K562 (cell line): ENCODE measurements at regions not wholly inside any gene's neighbourhood (a gene's known extent, or its start where the extent isn't known, plus 50 kb on each side); places are given as distances from the start of the nearest gene placed in this dataset.

Experiments
- ATAC-seq: fragments of 200-7000 bp; cut with Tn5 transposase; 3 replicates; pipeline ENCODE4 v1.9.1; 2020; ENCODE audit warnings: moderate library complexity
- BruUV-seq: library from RNA; stranded (reverse); fragments of 400-500 nt; replicated peaks from 2 replicates; lab custom pipeline; 2021; lab: Mats Ljungman, UMichigan
- CTCF ChIA-PET: fragments of 300-600 bp; formaldehyde crosslinking; extraction: SDS; loops from one replicate; lab custom pipeline; 2021; ENCODE audit warnings: low intra/inter-chr PET ratio; lab: Yijun Ruan, JAX
- POLR2A ChIA-PET: fragments of 300-600, 350-650 bp; sonication (Branson Sonifier 250); formaldehyde crosslinking; extraction: SDS; loops from one replicate; lab custom pipeline; 2021; ENCODE audit warnings: antibody characterized with exemption, inconsistent platforms; lab: Yijun Ruan, JAX
- DNase-seq, 4 experiments: peaks; one replicate each; pipeline versions ENCODE4 v3.0.0 to v3.0.0-alpha.2; 2011 to 2018; ENCODE audit warnings: low spot score in 3 of 4, mixed read lengths in 3 of 4; ENCODE audit errors: extremely low read depth in 1 of 4
- FAIRE-seq: peaks from 2 replicates; lab custom pipeline; 2011; peaks lifted over from hg19 to GRCh38; lab: Jason Lieb, UNC
- H2AFZ ChIP-seq: 2 replicates; pipeline ENCODE4 v1.6.0; 2011; ENCODE audit warnings: low read depth, low read length, control low read depth, inconsistent platforms
- H3K27ac ChIP-seq: fragments of 200-600 bp; 3 replicates; pipeline ENCODE4 v1.8.0; 2011; ENCODE audit warnings: low read depth, mild to moderate bottlenecking, control low read depth, inconsistent platforms, low read length, moderate library complexity, mixed read lengths; ENCODE audit errors: extremely low read depth
- H3K27me3 ChIP-seq, 2 experiments: fragments of 300-600 bp in 1 of 2; 2 replicates in 1 of 2; 3 replicates in 1 of 2; pipeline versions ENCODE4 v1.6.0 to v1.8.0; 2011; ENCODE audit warnings: inconsistent platforms in 2 of 2, low read length in 2 of 2, mild to moderate bottlenecking in 1 of 2, mixed read lengths in 1 of 2, moderate library complexity in 1 of 2; ENCODE audit not compliant: control insufficient read depth in 2 of 2, insufficient read depth in 2 of 2
- H3K36me3 ChIP-seq: fragments of 300-600 bp; 3 replicates; pipeline ENCODE4 v1.8.0; 2011; ENCODE audit warnings: mild to moderate bottlenecking, low read length, inconsistent platforms; ENCODE audit not compliant: control insufficient read depth, insufficient read depth
- H3K4me1 ChIP-seq, 2 experiments: fragments of 200-600 bp in 1 of 2; replicated peaks in 1 of 2; 2 replicates in 1 of 2; 3 replicates in 1 of 2; pipeline versions ENCODE4 v1.5.1 to v1.8.0; 2011; ENCODE audit warnings: inconsistent platforms in 2 of 2, low read length in 2 of 2, mild to moderate bottlenecking in 1 of 2, mixed read lengths in 1 of 2, moderate library complexity in 1 of 2; ENCODE audit not compliant: control insufficient read depth in 2 of 2, insufficient read depth in 2 of 2
- H3K4me2 ChIP-seq: 2 replicates; pipeline ENCODE4 v1.6.1; 2011; ENCODE audit warnings: low read length, control low read depth, inconsistent platforms, mixed read lengths; ENCODE audit not compliant: insufficient read depth
- H3K4me3 ChIP-seq: fragments of 200-600 bp; sonication (generic), shearing (Covaris generic); 2 replicates; pipeline ENCODE4 v1.5.1; 2016; ENCODE audit warnings: control low read depth, inconsistent platforms
- H3K79me2 ChIP-seq: fragments of 200-600 bp; 3 replicates; pipeline ENCODE4 v1.8.0; 2011; ENCODE audit warnings: low read length, inconsistent platforms; ENCODE audit not compliant: control insufficient read depth, insufficient read depth
- H3K9ac ChIP-seq, 2 experiments: 2 replicates each; pipeline versions ENCODE4 v1.6.0 to v1.6.1; 2011; ENCODE audit warnings: low read depth in 2 of 2, low read length in 2 of 2, control low read depth in 1 of 2, inconsistent platforms in 1 of 2, mild to moderate bottlenecking in 1 of 2, mixed read lengths in 1 of 2; ENCODE audit not compliant: insufficient read depth in 1 of 2
- H3K9me1 ChIP-seq: one replicate; pipeline ENCODE4 v1.6.0; 2011; ENCODE audit warnings: inconsistent platforms, mild to moderate bottlenecking, low read length, moderate library complexity; ENCODE audit not compliant: control insufficient read depth, insufficient read depth
- H3K9me3 ChIP-seq: replicated peaks from 2 replicates; pipeline ENCODE4 v1.5.1; 2011; ENCODE audit warnings: low read depth, low read length, inconsistent platforms; ENCODE audit not compliant: control insufficient read depth, insufficient read depth
- H4K20me1 ChIP-seq: replicated peaks from 2 replicates; pipeline ENCODE4 v1.6.1; 2011; ENCODE audit warnings: low read length, inconsistent platforms, mixed read lengths; ENCODE audit not compliant: control insufficient read depth, insufficient read depth
- ARHGAP35 ChIP-seq: fragments of 450-650 bp; IDR thresholded peaks from 2 replicates; pipeline ENCODE4 v1.6.1; 2018; ENCODE audit not compliant: partially characterized antibody
- CEBPG ChIP-seq, 3 experiments: fragments of 200-800 bp in 1 of 3; sonication (Bioruptor generic) in 1 of 3; sonication (generic) in 1 of 3; formaldehyde crosslinking in 1 of 3; IDR thresholded peaks in 2 of 3; conservative IDR thresholded peaks in 1 of 3; 2 replicates each; pipeline versions ENCODE4 v1.6.1 to v1.8.0; 2016 to 2022; ENCODE audit warnings: missing compliant biosample characterization in 2 of 3, missing genetic modification characterization in 2 of 3, mild to moderate bottlenecking in 1 of 3, missing genetic modification reagents in 1 of 3
- CHD2 ChIP-seq: IDR thresholded peaks from 2 replicates; pipeline ENCODE4 v1.6.1; 2011; ENCODE audit warnings: low read depth, low read length
- EGR1 ChIP-seq: fragments of 450-650 bp; conservative IDR thresholded peaks from 2 replicates; pipeline ENCODE4 v1.6.1; 2017; ENCODE audit warnings: mild to moderate bottlenecking
- ERF ChIP-seq: fragments of 450-650 bp; formaldehyde crosslinking; IDR thresholded peaks from 2 replicates; pipeline ENCODE4 v1.4.0; 2020; ENCODE audit warnings: mild to moderate bottlenecking, mixed read lengths
- JUN ChIP-seq, 2 experiments: sonication (generic) in 1 of 2; formaldehyde crosslinking in 1 of 2; IDR thresholded peaks; 2 replicates each; pipeline versions ENCODE4 v1.6.1 to v1.8.0; 2012 to 2022; ENCODE audit warnings: borderline replicate concordance in 2 of 2, mild to moderate bottlenecking in 2 of 2, improper control_type of control experiment in 1 of 2, low read depth in 1 of 2, low read length in 1 of 2, missing genetic modification reagents in 1 of 2
- MCM2 ChIP-seq: fragments of 450-650 bp; IDR thresholded peaks from 2 replicates; pipeline ENCODE4 v1.6.1; 2017; ENCODE audit warnings: low read depth, mild to moderate bottlenecking
- NFRKB ChIP-seq: fragments of 450-650 bp; IDR thresholded peaks from 2 replicates; pipeline ENCODE4 v1.6.1; 2016; ENCODE audit warnings: low read depth
- RBM17 ChIP-seq: fragments of 200-400 bp; formaldehyde crosslinking; IDR thresholded peaks from 2 replicates; pipeline ENCODE4 v1.6.1; 2017; ENCODE audit warnings: low read depth, mild to moderate bottlenecking, low read length, borderline replicate concordance
- SLC30A9 ChIP-seq: fragments of 250-450 bp; sonication (Bioruptor Pico); IDR thresholded peaks from 2 replicates; pipeline ENCODE4 v1.8.0; 2022; ENCODE audit warnings: mild to moderate bottlenecking, moderate library complexity
- SMARCA4 ChIP-seq: fragments of 450-650 bp; IDR thresholded peaks from 2 replicates; pipeline ENCODE4 v1.6.1; 2016
- TAF15 ChIP-seq: fragments of 200-400 bp; formaldehyde crosslinking; IDR thresholded peaks from 2 replicates; pipeline ENCODE4 v1.6.1; 2017; ENCODE audit warnings: mild to moderate bottlenecking, low read depth, low read length, moderate library complexity
- ZZZ3 ChIP-seq: fragments of 450-650 bp; IDR thresholded peaks from 2 replicates; pipeline ENCODE4 v1.6.1; 2016; ENCODE audit warnings: antibody characterized with exemption, mild to moderate bottlenecking, moderate library complexity
- WGBS: fragments of 100-300 bp; shearing (Covaris generic); methylation state at CpG from one replicate; pipeline ENCODE4 v1.1.6; 2016; ENCODE audit warnings: low coverage, mixed read lengths; ENCODE audit not compliant: insufficient coverage; ENCODE audit errors: missing lambda C conversion rate; 5-methylcytosine and 5-hydroxymethylcytosine counted together
- in situ Hi-C: fragments of 300-500 bp; cut with MboI; formaldehyde crosslinking; loops from 4 replicates; pipeline ENCODE4 v1.15.0; 2018; ENCODE audit warnings: inconsistent platforms, mixed read lengths
- intact Hi-C: fragments of 100-400 bp; cut with micrococcal nuclease; formaldehyde crosslinking; loops from 2 replicates; pipeline ENCODE4 v1.14.2; 2022
- TF ChIP-seq, protein P1 (sequence below): fragments of 250-450 bp; sonication (Bioruptor Pico); IDR thresholded peaks from 2 replicates; pipeline ENCODE4 v1.4.0; 2020; ENCODE audit warnings: borderline replicate concordance

DNA sequence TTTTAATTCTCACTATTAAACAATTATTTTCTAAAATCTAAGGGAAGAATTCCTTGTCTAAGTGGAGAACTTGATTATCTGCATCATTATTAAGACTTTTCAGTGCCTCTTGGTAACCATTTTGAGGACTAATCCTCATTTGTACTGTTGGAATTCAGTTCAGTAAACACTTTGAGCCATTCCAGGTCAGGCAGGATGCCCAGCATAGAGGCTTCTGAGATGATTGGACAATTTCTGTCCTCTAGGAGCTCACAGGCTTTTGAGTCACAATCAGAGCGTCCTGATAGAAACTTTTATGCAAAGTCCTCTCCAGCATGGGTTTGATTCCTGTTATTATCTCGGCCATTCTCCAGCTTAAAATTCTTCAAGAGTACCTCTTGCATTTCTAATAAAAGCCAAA, 1304.6 kb downstream of the EPHA7 start:
- ATAC-seq, result no peak
- POLR2A ChIA-PET, result no interaction called here

More for the DNA sequence above, 1304.6 kb downstream of the EPHA7 start:
- no peaks in the 10 kb centered on the region for H3K36me3 ChIP-seq
- in situ Hi-C loops, result no loop called here
- FAIRE-seq (no peak), DNase-seq (no peak)
- no peak overlapping the region for H3K4me3 ChIP-seq
- no peak for TF ChIP-seq MCM2
- TF ChIP-seq NFRKB, result no peak
- TF ChIP-seq, protein P1, sequence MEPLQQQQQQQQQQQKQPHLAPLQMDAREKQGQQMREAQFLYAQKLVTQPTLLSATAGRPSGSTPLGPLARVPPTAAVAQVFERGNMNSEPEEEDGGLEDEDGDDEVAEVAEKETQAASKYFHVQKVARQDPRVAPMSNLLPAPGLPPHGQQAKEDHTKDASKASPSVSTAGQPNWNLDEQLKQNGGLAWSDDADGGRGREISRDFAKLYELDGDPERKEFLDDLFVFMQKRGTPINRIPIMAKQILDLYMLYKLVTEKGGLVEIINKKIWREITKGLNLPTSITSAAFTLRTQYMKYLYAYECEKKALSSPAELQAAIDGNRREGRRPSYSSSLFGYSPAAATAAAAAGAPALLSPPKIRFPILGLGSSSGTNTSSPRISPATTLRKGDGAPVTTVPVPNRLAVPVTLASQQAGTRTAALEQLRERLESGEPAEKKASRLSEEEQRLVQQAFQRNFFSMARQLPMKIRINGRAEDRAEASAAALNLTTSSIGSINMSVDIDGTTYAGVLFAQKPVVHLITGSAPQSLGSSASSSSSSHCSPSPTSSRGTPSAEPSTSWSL (CRISPR knock-in tag), result no peak
- TF ChIP-seq JUN (IDR thresholded peaks at IDR 0.05; ENCODE audit: borderline replicate concordance, low read depth, low read length), result no peak
- TF ChIP-seq JUN (CRISPR knock-in tag; IDR thresholded peaks at IDR 0.05; ENCODE audit: borderline replicate concordance), result no peak
- no peak for TF ChIP-seq EGR1
- no peak for TF ChIP-seq ERF (CRISPR knock-in tag)
- no peak for TF ChIP-seq RBM17
- TF ChIP-seq CHD2, result no peak
- TF ChIP-seq ARHGAP35, result no peak
- no peak for TF ChIP-seq ZZZ3
- no peak for TF ChIP-seq CEBPG (CRISPR knock-in tag; IDR thresholded peaks at IDR 0.05)
- TF ChIP-seq CEBPG (tag; conservative IDR thresholded peaks at IDR 0.05 in 1 of 2, IDR thresholded peaks at IDR 0.05 in 1 of 2), result no peak
- no peak for TF ChIP-seq SLC30A9
- TF ChIP-seq TAF15, result no peak
- TF ChIP-seq SMARCA4, result no peak
- CTCF ChIA-PET, result no interaction called here
- no peak overlapping the region for H3K27ac ChIP-seq
- H3K4me1 ChIP-seq, result no peaks in the 10 kb centered on the region
- no peaks in the 10 kb centered on the region for H4K20me1 ChIP-seq
- no peaks in the 10 kb centered on the region for H3K79me2 ChIP-seq
- H3K4me2 ChIP-seq, result no peak overlapping the region
- no peaks in the 10 kb centered on the region for H3K27me3 ChIP-seq
- WGBS, result 0% methylated on average over 2 of the region's 2 CpGs
- intact Hi-C loops, result no loop called here
- no peaks in the 10 kb centered on the region for H3K9me1 ChIP-seq
- H3K9ac ChIP-seq, result no peak overlapping the region
- H2AFZ ChIP-seq, result no peak overlapping the region
- no peaks in the 10 kb centered on the region; the same call in 1 of the 2 replicates for H3K9me3 ChIP-seq
- BruUV-seq, result no TSS peak
